Pancreas (tissue), 10 donors: ENCODE measurements at regions not wholly inside any gene's neighbourhood (a gene's known extent, or its start where the extent isn't known, plus 50 kb on each side); places are given as distances from the start of the nearest gene placed in this dataset.

Experiments
- ATAC-seq, 4 donors: fragments of 200-7000 bp; cut with Tn5 transposase; one replicate each; pipeline versions ENCODE4 v1.8.0 to v1.9.1; 2020; ENCODE audit warnings: mild to moderate bottlenecking in 4 of 4, moderate library complexity in 4 of 4
- DNase-seq, 6 donors: peaks; one replicate each; pipeline ENCODE4 v3.0.0-alpha.2; 2020
- FAIRE-seq: peaks from 2 replicates; lab custom pipeline; 2012; peaks lifted over from hg19 to GRCh38; lab: Jason Lieb, UNC
- H3K27ac ChIP-seq, 4 donors: fragments of 200-600 bp; sonication (generic); 1 replicate in 3 of 4; 2 replicates in 1 of 4; pipeline versions ENCODE4 v1.5.0 to v1.8.0; 2020
- H3K27me3 ChIP-seq, 4 donors: fragments of 200-600 bp; one replicate each; pipeline ENCODE4 v1.8.0; 2021
- H3K36me3 ChIP-seq, 3 donors: fragments of 200-600 bp; sonication (generic) in 1 of 3; one replicate each; pipeline versions ENCODE4 v1.5.0 to v1.8.0; 2020 to 2021
- H3K4me1 ChIP-seq, 3 donors: fragments of 200-600 bp; one replicate each; pipeline ENCODE4 v1.8.0; 2021
- H3K4me3 ChIP-seq, 4 donors: fragments of 200-600 bp; sonication (generic) in 2 of 4; one replicate each; pipeline versions ENCODE4 v1.5.0 to v1.8.0; 2020 to 2021
- H3K9me3 ChIP-seq, 4 donors: fragments of 200-600 bp; one replicate each; pipeline ENCODE4 v1.8.0; 2021
- WGBS, 2 donors: extraction: QIAGEN DNeasy Blood & Tissue Kit; methylation state at CpG; one replicate each; pipeline ENCODE4 v1.1.7; 2013; 5-methylcytosine and 5-hydroxymethylcytosine counted together
- intact Hi-C, 3 donors: fragments of 100-400 bp; cut with DNase I; formaldehyde crosslinking; loops; one replicate each; pipeline versions ENCODE4 v1.11.1 to v1.14.2; 2022
- TF ChIP-seq, protein P1 (sequence below), 4 donors: fragments of 200-600 bp; sonication (generic) in 3 of 4; IDR thresholded peaks; one replicate each; pipeline versions ENCODE4 v1.5.0 to v1.8.0; 2021; ENCODE audit warnings: antibody characterized with exemption in 4 of 4
- donor health status: healthy with polysubstance abuse.
- donor health status: DM: no; HTN: no; CAD: no; lungs with moderate emphysema.
- donor health status: DM: no; HTN: no; CAD: no.
- donor health status: control.
- donor health status: control.
- donor health status: Bipolar disorder and iron deficiency.
- donor health status: DM: yes; HTN: yes; CAD: no.
- donor health status: DM: no; HTN: no; CAD: no.
- donor health status: DM: no; HTN: no; CAD: no.
- donor health status: DM: yes; HTN: yes; CAD: no.

DNA sequence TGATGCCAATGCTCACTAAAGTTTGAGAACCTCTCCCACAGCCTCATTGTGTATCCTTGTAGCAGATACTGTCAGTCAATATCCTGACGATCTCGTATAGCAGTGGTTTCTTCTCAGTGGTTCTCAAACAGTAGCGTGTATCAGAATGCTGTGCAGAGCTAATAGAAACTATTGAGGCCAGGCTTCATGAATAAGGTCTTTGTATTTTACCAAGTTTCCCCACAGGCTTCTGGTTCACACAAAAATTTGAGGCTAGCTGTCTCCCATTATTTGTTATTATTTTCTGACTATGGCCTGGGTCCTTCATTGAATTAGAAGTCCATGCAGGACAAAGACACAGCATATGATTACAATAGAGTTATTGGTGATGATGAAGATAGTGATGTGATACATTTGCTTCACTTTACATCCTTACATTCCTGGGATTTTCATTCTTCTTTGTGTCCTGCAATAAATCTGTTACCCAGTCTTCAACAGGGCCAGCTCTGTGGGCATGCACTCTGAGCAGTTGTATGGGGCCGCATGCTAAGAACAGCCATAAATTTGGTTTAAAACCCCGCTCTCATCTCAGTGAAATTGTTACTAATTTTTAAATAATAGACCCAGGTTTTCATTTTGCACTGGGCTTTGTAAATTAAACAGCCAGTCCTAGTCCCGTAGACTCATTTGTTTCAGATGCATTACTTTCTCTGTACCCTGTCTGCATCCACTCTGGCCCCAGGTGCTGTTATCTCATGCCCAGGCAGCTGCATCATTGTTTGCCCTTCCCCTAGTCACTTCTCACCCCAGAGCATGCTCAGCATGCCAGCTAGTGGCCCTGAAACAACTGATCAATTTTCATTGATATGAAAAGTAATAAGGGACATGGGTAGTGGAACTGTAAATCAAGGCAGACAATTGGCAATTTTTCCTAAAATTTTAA is 199.9 kb upstream of the PIK3R1 start:
- FAIRE-seq = no peak

DNA sequence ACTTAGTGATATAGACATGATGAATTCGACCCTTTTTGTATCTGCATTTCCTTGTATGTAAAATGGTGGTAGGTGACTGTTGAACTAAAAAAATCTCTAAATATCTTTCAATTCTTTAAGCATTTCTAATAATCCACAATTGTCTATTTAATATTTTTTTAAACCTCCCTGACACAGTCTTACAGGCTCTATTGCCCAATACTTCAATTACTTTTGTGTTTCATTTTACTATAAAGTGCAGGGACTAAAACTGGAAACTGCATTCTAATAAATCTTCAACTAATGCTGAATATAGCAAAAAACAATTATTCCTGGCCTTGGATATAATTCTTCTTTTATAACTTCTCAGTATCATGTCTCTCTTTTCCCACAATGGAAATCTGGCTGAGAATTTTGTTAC is 202.7 kb upstream of the PIK3R1 start:
- Histone ChIP-seq H3K4me3 (no peak overlapping the region), H3K36me3 (no peaks in the 10 kb centered on the region), H3K27ac (no peak overlapping the region), H3K27me3 (no peaks in the 10 kb centered on the region), H3K9me3 (no peaks in the 10 kb centered on the region), H3K4me1 (no peaks in the 10 kb centered on the region)
- FAIRE-seq (no peak), DNase-seq (no peak), ATAC-seq (no peak)
- TF ChIP-seq, protein P1, sequence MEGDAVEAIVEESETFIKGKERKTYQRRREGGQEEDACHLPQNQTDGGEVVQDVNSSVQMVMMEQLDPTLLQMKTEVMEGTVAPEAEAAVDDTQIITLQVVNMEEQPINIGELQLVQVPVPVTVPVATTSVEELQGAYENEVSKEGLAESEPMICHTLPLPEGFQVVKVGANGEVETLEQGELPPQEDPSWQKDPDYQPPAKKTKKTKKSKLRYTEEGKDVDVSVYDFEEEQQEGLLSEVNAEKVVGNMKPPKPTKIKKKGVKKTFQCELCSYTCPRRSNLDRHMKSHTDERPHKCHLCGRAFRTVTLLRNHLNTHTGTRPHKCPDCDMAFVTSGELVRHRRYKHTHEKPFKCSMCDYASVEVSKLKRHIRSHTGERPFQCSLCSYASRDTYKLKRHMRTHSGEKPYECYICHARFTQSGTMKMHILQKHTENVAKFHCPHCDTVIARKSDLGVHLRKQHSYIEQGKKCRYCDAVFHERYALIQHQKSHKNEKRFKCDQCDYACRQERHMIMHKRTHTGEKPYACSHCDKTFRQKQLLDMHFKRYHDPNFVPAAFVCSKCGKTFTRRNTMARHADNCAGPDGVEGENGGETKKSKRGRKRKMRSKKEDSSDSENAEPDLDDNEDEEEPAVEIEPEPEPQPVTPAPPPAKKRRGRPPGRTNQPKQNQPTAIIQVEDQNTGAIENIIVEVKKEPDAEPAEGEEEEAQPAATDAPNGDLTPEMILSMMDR (IDR thresholded peaks at IDR 0.05) = no peak
- intact Hi-C loops = no loop called here
- 46 to 60% methylated on average over 1 of the region's 1 CpG for WGBS, 2 donors

More for the DNA sequence above, 199.9 kb upstream of the PIK3R1 start:
- Histone ChIP-seq H3K4me1 (no peaks in the 10 kb centered on the region), H3K4me3 (no peak overlapping the region), H3K36me3 (no peaks in the 10 kb centered on the region), H3K27ac (no peak overlapping the region), H3K27me3 (no peaks in the 10 kb centered on the region), H3K9me3 (no peaks in the 10 kb centered on the region)
- TF ChIP-seq, protein P1 (IDR thresholded peaks at IDR 0.05) = no peak
- ATAC-seq (no peak), DNase-seq (no peak)
- 59 to 68% methylated on average over 6 of the region's 6 CpGs for WGBS, 2 donors
- intact Hi-C loops = no loop called here

DNA sequence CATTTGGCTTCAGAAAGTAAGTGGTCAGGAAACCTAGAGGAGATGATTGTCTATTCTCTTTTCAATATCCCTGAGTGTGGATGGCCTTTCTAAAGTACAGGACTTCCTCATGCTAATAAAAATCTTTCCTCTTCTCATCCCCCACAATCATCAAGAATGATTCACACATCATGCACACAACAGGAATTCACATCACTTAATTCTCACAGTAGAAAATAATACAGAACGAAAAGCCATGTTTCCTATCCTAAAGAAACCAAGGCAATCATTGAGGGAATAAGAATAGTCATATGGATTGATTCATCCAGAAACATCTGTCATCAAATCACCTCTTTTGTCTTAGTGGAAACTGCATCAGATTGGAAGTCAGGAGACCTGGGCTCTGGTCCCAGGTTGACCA is 203.1 kb upstream of the PIK3R1 start:
- 82 to 85% methylated on average over 1 of the region's 1 CpG for WGBS, 2 donors
- H3K4me3 ChIP-seq = no peak overlapping the region
- H3K27me3 ChIP-seq = no peaks in the 10 kb centered on the region
- DNase-seq (no peak), ATAC-seq (no peak), FAIRE-seq (no peak)
- H3K4me1 ChIP-seq = no peaks in the 10 kb centered on the region
- TF ChIP-seq, protein P1 (IDR thresholded peaks at IDR 0.05) = no peak
- intact Hi-C loops = no loop called here
- H3K9me3 ChIP-seq = no peaks in the 10 kb centered on the region
- H3K27ac ChIP-seq = no peak overlapping the region
- no peaks in the 10 kb centered on the region for H3K36me3 ChIP-seq

DNA sequence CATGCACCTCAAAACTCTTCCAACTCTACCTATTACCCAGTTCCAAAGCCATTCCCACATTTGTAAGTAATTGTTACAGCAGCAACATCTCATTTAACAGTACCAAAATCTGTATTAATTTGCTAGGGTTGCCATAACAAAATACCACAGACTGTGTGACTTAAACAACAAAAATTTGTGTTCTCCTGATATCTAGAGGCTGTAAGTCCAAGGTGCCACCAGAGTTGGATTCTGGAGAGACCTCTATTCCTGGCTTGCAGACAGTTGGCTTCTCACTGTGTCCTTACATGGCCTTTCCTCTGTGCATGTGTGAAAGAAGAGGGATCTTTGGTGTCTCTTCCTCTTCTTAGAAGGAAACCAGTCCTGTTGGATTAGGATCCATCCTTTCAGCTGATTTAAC is 203.8 kb upstream of the PIK3R1 start:
- Histone ChIP-seq H3K27me3 (no peaks in the 10 kb centered on the region), H3K36me3 (no peaks in the 10 kb centered on the region), H3K27ac (no peak overlapping the region), H3K4me1 (no peaks in the 10 kb centered on the region), H3K4me3 (no peak overlapping the region), H3K9me3 (no peaks in the 10 kb centered on the region)
- intact Hi-C loops = no loop called here
- ATAC-seq = no peak
- TF ChIP-seq, protein P1 (IDR thresholded peaks at IDR 0.05) = no peak
- no peak for DNase-seq
- no peak for FAIRE-seq

DNA sequence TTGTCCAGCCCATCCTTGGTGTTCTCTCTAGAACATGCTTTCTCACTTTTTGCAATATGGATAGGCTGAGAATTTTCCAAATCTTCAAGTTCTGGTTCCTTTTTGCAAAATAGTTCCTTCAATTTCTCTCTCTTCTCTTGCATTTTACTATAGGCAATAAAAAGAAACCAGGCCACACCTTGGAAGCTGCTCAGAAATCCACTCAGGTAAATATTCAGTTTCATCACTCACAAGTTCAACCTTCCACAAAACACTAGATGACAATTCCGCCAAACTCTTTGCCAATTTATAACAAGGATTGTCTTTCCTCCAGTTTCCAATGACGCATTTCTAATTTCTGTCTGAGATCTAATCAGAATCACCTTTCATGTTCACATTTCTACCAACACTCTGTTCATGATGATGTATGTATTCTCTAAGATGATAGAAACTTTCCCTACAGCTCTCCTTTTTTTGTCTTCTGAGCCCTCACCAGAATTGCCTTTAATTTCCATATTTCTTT is 204.2 kb upstream of the PIK3R1 start:
- Histone ChIP-seq H3K4me1 (no peaks in the 10 kb centered on the region), H3K36me3 (no peaks in the 10 kb centered on the region), H3K27me3 (no peaks in the 10 kb centered on the region), H3K27ac (no peak overlapping the region), H3K9me3 (no peaks in the 10 kb centered on the region), H3K4me3 (no peak overlapping the region)
- intact Hi-C loops = no loop called here
- DNase-seq (no peak), FAIRE-seq (no peak), ATAC-seq (no peak)
- 85 to 95% methylated on average over 2 of the region's 2 CpGs for WGBS, 2 donors
- TF ChIP-seq, protein P1 (IDR thresholded peaks at IDR 0.05) = no peak
